Stimulated activated CD8-positive, alpha-beta memory T cell treated with anti-CD3 and anti-CD28 coated beads, Interleukin-4, amount 100 ng/mL, for 4 hours (primary cell): ENCODE measurements at regions not wholly inside any gene's neighbourhood (a gene's known extent, or its start where the extent isn't known, plus 50 kb on each side); places are given as distances from the start of the nearest gene placed in this dataset.

Experiments used
- DNase-seq, 2 donors: peaks; one replicate each; pipeline ENCODE4 v3.0.0-alpha.2; 2020; ENCODE audit warnings: low read depth in 2 of 2, low spot score in 1 of 2

- no peak for DNase-seq
Observed at GRCh38 chr5:124839371-124839998, 93.0 kb upstream of the ZNF608 start.

- no peak for DNase-seq
Observed at GRCh38 chr5:124841829-124842712, 95.6 kb upstream of the ZNF608 start.

DNA sequence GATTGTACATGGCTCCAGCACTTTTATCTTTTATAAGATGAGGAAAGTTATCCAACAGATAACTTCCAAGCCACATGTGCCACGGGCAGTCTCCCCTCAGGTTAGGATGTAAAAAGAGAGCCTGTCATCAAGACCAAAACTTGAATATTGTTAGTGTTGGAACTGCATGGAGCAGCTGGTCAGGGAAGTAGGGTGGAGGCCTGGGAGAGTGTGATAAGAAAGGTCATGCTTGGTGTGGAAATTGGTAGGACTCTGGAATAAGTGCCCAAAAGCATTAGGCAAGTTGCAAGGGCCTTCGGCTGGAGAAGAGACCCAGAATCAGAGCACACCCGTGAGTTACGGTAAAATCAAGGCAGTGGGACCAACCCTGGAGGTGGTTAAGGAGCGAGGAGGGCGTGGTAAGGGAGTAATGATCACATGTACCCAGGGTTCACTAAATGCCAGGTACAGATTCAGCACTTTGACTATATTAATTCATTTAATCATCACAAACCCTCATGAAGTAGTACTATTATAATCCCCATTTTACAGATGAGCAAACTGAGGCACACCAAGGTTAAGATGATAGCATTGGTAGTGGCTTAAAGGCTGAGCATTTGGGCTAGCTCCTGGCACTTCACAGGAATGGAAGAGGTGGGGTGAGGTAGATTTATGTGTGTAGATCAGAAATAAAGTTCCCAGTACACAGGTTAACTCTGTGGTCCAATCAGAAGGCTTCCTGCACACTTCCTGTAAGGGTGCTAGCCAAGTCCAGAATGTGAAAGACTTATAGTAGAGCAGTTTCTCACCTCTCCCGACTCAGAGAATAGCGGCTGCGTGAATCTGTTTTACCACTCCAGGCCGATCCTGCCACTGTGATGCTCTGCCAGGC is 96.5 kb upstream of the ZNF608 start:
- DNase-seq, result no peak

DNA sequence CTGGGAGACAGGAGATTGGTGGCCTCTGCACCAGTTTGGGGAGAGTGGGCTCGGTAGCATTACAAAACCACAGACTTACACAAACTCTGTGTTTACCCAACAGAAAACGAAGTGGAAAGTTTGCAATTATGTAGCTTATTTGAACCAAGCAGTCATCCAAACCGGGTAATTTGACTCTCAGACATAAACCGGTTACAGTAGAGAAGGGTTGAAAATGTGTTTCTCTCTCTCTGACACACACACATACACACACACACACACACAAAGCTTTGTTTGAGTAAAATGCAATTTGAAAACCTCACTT is 97.1 kb upstream of the ZNF608 start:
- no peak for DNase-seq

DNA sequence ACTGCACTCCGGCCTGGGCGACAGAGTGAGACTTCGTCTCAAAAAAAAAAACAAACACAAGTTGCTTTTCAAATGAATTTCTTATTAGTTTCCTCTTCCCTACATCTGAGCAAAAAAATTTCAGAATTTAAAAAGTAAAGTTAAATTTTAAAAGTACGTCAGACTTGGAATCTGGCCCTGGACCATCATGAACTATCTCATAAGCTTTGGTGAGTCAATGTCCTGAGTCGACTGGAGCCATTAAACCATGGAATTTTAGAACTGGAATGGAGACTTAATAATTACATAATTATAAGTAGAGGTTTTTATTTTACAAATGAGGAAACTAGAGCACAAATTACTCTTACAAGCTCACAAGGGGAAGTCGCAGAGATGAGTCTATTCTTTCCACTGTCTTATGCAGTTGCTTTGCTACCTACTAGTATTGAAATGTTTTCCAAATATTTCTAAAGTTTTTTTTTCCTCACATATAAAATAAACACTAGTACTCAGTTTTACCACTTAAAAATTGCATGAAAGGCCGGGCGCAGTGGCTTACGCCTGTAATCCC is 98.0 kb upstream of the ZNF608 start:
- DNase-seq, result no peak

DNA sequence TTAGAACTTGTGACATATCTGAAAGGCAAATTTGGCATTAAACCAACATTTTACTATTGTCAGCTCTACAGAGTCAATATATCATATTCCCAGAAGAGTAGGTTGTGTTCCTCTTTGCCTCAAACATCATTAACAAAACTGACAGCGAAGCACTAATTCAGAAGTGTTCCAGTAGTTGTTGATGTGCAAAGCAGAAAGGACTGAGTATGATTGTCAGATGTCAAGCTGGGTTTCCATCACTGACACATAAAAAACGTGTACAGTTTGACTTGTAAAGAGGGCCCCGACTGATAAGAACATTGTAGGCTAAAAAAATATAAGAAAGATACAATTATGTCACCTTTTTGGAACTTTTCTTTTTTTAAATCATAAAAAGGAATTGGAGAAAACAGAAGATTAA is 101.5 kb upstream of the ZNF608 start:
- DNase-seq, result no peak

DNA sequence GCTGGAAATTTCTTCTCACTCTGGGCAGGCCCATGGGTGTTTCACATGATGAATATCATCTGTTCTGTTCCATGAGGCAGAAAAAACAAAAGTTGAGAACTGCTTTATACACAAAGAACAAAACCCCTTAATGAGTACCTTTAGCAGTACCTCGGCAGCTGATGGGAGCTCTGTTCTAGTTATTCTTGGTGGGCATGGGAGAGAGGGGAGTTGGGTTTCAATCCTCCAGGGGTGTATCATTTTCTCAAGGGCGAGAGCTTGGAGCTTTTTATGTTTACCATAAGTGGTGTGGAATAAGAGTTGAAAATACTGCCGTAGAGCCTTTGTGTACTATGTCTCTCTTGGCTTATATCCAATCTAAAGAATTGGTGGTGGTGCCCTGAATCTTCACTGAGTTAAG is 103.3 kb upstream of the ZNF608 start:
- DNase-seq, result no peak

DNA sequence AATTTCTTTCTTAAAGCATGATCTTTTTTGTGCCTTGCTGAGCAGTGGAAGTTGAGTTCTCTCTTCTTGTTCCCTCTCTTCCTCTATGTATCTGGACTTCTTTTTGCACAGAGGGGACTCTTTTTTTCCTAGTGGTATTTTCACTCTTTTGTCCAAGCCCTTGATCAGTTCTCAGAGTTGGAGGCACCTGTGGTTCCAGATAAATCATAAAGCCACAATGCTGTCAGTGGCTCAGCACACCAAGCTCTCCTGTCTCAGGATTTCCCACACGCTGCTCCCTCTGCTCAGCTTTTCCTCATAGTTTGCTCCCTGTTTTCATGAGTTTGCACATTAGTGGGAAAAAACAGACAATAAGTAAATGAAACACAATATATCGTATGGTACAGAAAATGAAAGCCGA is 110.3 kb upstream of the ZNF608 start:
- no peak for DNase-seq

DNA sequence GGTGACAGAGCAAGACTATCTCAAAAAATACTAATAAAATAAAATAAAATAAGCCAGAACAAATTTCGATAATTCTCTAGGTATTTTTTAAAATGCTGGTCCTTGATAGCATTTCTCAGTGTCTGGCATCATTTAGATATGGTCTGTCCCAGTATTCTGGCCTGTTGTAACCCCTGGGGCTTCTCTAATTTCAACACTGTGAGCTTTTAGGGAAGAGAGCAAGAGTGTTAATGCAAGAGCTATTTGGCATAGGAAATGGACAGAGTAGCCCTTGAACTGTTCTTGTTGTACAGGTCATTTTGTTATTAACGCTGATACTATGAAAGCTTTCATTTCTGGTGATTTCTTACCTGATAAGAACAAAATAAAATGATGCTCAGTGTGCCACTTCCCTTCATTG is 112.2 kb upstream of the ZNF608 start:
- no peak for DNase-seq

- no peak for DNase-seq
Observed at GRCh38 chr5:124859027-124859426, 112.6 kb upstream of the ZNF608 start.

GRCh38 chr5:124859556-124860290 is 113.3 kb upstream of the ZNF608 start:
- DNase-seq, result no peak

- no peak for DNase-seq
Observed at GRCh38 chr5:124860291-124860655, 113.8 kb upstream of the ZNF608 start.

GRCh38 chr5:124865066-124865465 is 118.6 kb upstream of the ZNF608 start:
- DNase-seq, result no peak

GRCh38 chr5:124865603-124866354 is 119.3 kb upstream of the ZNF608 start:
- no peak for DNase-seq

DNA sequence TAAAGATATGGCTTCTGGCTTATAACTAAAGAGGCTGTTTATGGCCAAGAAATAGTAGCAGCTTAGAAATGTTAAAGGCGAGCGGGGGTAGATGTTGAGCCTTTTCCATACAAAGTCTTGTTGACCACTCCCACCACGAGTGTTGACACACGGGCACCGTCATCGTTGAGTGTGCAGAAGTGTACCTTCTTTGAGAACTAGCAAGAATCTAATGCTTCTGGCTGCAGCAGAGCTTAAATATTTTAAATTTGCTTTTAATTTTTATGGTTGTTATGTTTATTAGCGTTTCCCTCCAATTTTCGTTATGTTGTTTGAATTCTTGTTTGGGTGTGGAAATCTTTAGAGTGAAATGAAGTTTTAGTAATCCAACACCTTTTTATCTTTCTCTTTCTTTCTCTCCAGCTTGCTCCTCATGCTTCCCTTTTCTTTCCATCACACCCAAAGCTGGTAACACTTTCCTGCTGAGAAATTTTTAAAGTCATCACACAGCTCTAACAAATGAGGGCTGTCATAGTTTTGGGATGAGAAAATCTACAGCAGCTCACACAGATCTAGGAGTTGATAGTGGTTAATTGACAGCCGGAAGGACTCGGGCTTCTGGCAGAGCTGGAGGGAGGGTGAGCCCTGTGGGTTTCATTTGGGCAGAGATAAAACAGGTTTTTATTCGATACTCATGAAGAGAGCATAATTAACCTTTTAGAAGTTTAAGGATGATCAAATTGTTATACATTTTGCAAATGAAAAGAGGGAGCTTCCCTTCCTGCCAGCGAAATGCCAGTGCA is 120.1 kb upstream of the ZNF608 start:
- no peak for DNase-seq

- no peak for DNase-seq
Observed at GRCh38 chr5:124867137-124867704, 120.8 kb upstream of the ZNF608 start.

DNA sequence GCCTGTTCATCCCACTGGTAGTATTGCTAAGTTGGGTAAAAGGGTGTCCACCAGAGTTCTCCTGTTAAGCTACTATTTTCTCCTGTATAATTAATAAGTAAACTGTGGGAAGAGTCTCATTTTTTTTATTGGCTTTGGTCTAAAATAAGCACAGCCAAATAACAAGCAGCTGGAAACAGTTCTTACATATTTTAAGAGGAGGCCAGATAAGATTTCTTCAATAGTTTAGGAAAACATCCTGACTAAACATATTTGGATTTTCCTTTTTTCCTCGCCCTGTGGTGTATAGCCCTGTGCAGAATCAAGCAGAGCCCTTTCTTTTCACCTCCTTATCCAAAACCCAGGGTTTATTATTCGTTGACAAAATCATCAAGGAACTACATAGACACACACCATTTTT is 122.2 kb upstream of the ZNF608 start:
- DNase-seq, result no peak

DNA sequence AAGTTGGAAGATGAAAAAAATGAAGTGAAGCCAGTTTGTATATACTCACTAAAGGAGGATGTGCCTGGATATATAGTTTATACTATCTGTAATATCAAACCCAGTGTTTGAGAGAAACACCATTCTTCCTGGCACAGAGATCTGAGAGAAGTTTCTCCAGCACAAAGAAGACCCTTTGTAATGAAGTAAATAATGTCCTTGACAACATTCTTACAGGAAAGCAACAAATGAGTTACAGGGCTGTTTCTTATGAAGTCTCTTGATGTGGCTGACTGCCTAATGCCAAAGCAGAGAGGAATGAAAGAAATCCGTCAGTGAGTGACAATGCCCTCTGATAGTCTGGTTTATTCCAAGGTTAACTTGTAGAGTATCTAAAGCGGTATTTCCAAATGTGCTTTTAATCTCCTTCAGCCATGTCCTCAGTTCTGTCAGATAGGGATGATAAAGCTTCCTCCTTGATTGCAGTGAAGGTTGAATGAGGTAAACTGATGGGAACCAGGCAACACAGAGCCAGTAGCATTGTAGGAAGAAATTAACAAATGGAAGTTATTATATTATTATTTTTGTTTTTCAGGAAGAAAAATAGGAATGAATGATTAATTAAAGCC is 123.1 kb upstream of the ZNF608 start:
- DNase-seq, result no peak

DNA sequence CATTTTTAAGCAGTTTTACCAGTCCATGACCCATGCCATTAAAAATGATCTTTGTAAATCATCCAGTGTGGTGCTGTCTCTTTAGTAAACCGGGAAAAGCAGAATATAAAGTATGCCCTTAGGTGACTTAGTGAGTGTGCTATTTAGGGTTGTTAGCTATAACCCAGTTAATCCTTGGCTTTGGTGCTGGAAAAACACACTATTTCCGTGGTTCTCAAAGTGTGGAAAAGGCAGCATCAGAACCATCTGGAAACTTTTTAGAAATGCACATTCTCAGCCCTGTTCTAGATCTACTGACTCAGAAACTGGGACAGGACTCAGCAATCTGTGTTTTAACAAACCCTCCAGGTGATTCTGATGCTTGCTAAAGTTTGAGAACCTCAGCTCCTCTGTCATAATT is 123.6 kb upstream of the ZNF608 start:
- no peak for DNase-seq
